GM18868 (cell line): ENCODE measurements at regions not wholly inside any gene's neighbourhood (a gene's known extent, or its start where the extent isn't known, plus 50 kb on each side); places are given as distances from the start of the nearest gene placed in this dataset.
"Not testable (repeated sequence)": the region's sequence is repeated elsewhere in the genome, so short reads cannot be mapped to it uniquely, and the experiment has no call there.

Experiments used
- ATAC-seq: cut with Tn5 transposase; IDR thresholded peaks from one replicate; pipeline ENCODE4 v1.9.1; 2021; ENCODE audit warnings: mild to moderate bottlenecking, moderate library complexity; ENCODE audit not compliant: unreplicated experiment

DNA sequence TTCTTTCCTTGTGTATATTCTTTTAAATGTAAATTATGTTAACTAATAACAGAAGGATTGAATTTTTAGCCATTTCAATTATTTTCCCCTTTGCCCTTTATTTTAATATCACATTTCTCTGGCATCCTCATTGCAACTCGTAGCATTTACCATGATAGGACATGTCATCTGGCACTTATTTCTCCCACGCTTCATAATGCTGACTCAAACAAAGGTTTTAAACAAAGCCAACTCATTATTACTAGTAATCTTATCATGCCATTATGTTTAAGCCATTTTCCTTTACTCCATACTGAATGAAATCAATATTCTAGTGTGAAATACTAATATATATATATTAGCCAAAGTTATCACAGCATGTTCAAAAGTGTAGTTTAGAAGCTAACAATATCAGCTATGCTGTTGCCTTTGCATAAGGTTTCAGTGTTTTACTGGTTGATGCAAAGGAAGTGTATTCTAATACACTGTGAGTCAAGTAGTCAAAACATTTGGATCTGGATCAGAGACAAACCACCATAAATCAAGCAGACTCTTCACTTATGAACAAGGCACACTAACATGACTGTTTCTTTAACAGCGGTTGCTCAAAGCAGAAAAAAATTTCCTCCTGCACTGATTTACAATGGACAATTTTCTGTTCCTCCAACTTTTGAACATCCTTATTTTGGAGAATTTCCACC lies 281.6 kb downstream of the SLC7A11 start:
- ATAC-seq = no peak

DNA sequence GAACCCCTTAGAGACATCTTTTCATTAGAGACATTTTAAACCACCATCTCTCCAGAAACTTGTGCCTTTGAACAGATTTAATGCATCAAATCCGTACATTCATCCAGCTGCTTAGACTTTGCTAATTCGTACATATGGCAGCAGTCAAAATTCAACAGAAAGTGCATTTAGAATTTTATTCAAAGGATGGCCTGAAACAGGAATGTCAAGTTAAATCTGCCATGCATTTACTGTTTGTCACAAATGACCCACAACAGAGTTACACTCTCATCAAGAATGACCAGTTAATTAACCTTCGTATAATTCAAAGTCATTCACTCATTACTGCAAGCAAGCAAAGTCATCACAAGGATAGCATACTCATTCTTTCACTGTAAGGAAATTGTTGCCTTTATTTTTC lies 284.3 kb downstream of the SLC7A11 start:
- ATAC-seq = no peak

DNA sequence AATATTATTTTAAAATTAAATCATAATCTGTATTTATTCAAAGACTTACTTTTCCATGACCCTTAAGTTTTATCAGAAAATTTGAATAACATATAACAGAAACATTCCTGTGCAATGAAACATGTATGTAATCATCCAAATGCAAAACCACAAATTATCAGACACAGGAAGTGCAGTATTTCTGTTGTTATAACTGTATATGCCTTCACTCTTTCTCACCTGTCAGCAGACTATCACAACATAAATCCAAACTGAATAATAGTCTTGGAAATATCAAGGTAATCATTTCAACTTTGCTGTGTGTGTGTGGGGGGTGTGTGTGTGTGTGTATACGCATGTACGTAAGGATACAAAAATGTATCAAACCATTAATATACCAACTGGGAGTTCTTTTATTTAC lies 285.9 kb downstream of the SLC7A11 start:
- no peak for ATAC-seq

DNA sequence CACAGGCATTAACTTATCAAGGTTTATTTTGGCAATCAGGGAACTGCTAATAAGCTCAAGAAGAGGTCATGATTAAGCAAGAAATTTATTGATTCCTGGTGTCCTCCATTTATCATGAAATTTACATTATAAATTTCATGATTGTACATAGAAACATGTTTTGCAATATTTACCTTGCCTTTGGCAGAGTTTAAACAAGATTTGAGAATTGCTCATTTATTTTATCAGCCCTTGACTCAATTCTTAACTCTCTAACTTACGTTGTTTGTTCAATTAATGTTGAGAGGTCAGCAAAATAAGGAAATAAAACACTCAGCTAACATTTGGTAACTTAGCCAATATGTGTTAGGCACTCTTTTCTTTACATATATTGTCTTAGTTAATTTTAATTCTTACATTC lies 286.6 kb downstream of the SLC7A11 start:
- no peak for ATAC-seq

DNA sequence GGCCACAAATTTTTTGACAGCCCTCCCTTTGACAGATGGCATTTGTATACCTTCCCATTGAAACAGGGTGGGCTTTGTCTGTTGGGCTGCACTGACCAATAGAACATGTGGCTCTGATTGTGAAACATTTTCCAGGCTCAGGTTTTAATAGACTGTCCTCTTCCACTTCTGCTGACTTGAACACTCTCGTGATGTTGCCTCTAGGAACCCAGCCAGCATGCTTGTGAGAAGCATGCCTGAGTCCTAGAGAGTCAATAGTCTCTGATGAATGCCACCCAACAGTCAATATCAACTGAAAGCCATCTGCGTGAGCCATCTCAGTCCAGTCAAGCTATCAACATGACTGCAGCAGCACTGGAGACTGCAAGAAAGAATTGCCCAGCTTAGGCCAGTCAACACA lies 290.0 kb downstream of the SLC7A11 start:
- ATAC-seq = no peak

- ATAC-seq = no peak
Measured at GRCh38 chr4:137950286-137950685, 291.9 kb downstream of the SLC7A11 start.

DNA sequence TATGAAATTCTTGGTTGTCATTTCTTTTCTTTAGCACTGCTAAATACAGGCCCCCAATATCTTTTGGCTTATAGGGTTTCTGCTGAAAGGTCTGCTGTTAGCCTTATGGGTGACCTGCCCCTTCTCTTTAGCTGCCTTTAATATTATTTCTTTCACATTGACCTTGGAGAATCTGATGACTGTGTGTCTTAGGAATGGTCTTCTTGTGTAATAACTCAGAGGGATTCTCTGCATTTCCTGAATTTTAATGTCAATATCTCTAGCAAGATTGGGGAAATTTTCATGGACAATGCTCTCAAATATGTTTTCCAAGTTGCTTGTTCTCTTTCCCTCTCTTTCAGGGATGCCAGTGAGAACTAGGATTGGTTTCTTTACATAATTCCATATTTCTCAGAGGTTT lies 292.4 kb downstream of the SLC7A11 start:
- no peak for ATAC-seq

- ATAC-seq = no peak
Measured at GRCh38 chr4:137946453-137947174, 295.5 kb downstream of the SLC7A11 start.

GRCh38 chr4:137942815-137943214 lies 299.3 kb downstream of the SLC7A11 start:
- ATAC-seq = not testable (repeated sequence)

DNA sequence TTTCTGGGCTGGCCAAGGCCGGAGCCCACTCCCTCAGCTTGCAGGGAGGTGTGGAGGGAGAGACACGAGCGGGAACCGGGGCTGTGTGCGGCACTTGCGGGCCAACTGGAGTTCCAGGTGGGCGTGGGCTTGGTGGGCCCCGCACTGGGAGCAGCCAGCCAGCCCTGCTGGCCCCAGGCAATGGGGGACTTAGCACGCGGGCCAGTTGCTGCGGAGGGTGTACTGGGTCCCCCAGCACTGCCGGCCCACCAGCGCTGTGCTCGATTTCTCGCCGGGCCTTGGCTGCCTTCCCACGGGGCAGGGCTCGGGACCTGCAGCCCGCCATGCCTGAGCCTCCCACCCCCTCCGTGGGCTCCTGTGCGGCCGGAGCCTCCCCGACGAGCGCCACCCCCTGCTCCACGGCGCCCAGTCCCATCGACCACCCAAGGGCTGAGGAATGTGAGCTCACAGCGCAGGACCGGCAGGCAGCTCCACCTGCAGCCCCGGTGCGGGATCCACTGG lies 300.1 kb downstream of the SLC7A11 start:
- ATAC-seq = not testable (repeated sequence)

DNA sequence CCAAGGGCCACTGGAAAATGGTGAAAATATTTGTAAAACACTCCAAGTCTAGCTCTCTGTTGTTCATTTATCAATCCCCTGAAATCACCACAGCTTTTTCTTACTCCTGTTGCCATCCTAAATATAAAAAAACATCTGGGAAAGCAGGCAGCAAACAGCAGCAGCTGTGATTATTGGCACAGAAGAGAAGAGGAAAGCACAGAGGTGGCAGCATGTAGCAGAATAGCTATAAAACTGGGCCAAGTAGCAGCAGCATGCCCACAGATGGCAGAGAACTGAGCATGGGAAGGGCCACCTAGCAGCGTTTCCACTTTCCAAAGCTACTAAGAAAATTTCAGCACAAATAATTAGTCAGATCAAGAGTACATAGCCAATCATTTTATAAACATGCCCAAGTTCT lies 307.2 kb downstream of the SLC7A11 start:
- no peak for ATAC-seq

GRCh38 chr4:137934046-137934445 lies 308.1 kb downstream of the SLC7A11 start:
- no peak for ATAC-seq

DNA sequence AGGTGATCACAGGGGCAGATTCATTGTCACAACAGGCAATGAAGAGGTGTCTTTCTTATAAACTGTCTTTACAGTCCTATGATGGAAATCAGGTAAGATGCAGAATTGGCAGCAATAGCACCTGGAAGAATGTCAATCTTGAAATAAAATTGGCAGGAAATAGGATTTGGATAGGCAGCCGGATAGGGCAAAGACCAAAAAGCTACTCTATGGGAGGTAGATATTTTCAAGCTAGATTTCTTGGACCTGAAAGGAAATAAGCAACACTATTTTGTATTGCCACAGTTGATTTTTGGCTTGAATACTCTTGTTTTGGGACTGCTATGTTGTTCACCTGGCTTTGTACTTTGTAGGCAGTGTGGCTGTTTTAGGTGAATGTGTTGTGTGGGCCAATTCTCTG lies 314.2 kb downstream of the SLC7A11 start:
- ATAC-seq = no peak

- ATAC-seq = peak; percentile 52
Measured at GRCh38 chr4:137923494-137923893, 318.7 kb downstream of the SLC7A11 start.

DNA sequence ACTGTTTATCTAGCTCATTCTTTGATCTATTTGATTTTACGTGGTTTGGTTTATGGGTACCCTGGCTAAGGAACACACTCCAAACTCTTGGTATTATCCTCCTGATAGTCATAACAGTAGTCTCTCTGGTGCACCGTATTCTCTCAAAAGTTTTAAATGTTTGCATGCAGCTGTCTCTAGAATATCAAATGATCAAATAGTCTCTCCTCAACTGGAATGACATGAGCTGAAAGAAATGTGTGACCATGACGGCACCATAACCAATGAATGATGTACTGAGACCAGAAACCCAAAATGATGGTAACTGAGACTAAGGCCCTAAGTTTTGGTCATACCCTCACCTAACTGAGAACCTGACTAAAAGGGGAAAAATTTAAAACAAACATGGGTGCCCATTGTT lies 319.4 kb downstream of the SLC7A11 start:
- ATAC-seq = no peak

GRCh38 chr4:137909529-137910309 lies 332.4 kb downstream of the SLC7A11 start:
- ATAC-seq = no peak

DNA sequence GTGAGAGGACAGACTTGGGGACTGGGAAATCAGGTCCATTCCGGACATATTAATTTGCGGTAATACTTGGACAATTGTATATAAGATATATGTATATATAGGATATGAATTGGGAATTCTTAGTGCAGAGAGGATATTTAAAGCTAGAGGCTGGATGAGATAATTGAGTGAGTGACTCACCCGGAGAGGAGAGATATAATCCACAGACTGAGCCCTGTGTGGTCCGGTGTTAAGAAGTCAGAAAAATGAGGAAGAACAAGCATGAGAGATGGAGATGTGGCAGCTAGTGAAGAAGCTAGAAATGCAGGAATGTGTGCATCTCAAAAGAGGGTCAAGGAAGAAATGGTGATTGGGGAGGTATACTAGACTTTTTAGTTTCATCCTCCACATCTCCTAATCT lies 336.2 kb downstream of the SLC7A11 start:
- ATAC-seq = no peak

DNA sequence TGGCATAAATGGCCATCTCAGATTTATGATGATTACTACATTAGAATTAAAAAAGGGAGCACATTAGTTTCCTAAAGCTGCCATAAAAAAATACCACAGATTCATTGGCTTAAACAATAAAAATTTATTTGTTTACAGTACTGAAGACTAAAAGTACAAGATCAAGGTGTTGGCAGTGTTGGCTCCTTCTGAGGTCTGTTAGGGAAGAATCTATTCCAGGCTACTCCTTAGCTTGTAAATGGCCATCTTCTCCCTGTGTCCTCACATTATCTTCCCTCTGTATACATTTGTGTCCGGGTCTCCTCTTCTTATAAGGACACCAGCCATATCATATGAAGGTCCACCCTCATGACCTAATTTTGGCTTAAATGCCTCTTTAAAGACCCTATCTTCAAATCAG lies 341.0 kb downstream of the SLC7A11 start:
- no peak for ATAC-seq

DNA sequence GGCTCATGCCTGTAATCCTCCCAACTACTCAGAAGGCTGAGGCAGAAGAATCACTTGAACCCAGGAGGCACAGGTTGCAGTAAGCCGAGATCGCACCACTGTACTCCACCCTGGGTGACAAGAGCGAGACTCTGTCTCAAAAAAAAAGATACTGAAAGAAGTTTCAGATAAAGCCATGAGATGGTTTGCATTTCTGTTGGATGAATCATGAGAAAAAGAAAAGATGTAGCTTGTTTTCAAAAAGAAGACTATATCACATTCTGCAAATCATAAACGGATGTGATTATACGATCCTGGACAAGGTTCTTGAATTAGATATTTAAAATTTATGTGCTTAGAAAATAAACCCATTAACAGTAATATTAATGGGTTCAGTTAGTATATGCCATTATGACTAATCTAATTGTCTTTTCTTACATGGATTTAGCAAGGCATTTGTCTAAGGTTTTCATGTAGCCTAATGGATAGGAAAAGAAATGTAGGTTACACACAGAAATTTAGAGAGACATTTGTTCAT lies 345.9 kb downstream of the SLC7A11 start:
- ATAC-seq = no peak

- ATAC-seq = not testable (repeated sequence)
Measured at GRCh38 chr4:137895515-137895914, 346.6 kb downstream of the SLC7A11 start.

GRCh38 chr4:137892134-137892533 lies 350.0 kb downstream of the SLC7A11 start:
- ATAC-seq = no peak
